DND-41 (cell line): ENCODE measurements at regions not wholly inside any gene's neighbourhood (a gene's known extent, or its start where the extent isn't known, plus 50 kb on each side); places are given as distances from the start of the nearest gene placed in this dataset.

Source experiments
- ATAC-seq: fragments of 200-7000 bp; cut with Tn5 transposase; 3 replicates; pipeline ENCODE4 v1.9.1; 2021; ENCODE audit warnings: low read depth; ENCODE audit not compliant: insufficient read depth
- DNase-seq: peaks from one replicate; pipeline ENCODE4 v3.0.0-alpha.2; 2020
- H2AFZ ChIP-seq: 2 replicates; pipeline ENCODE4 v1.6.0; 2012; ENCODE audit warnings: low read depth, low read length
- H3K27ac ChIP-seq: 2 replicates; pipeline ENCODE4 v1.5.1; 2012; ENCODE audit warnings: low read length, inconsistent platforms
- H3K27me3 ChIP-seq: fragments of 200-600 bp; sonication (generic); 2 replicates; pipeline ENCODE4 v1.6.0; 2012; ENCODE audit warnings: low read length, mild to moderate bottlenecking, inconsistent platforms; ENCODE audit not compliant: insufficient read depth, poor library complexity
- H3K36me3 ChIP-seq: 2 replicates; pipeline ENCODE4 v1.5.1; 2012; ENCODE audit warnings: low read length, inconsistent platforms; ENCODE audit not compliant: insufficient read depth
- H3K4me1 ChIP-seq: 2 replicates; pipeline ENCODE4 v1.5.1; 2012; ENCODE audit warnings: mild to moderate bottlenecking, low read length; ENCODE audit not compliant: insufficient read depth
- H3K4me2 ChIP-seq: 2 replicates; pipeline ENCODE4 v1.6.0; 2012; ENCODE audit warnings: mild to moderate bottlenecking, moderate library complexity, low read length, inconsistent platforms; ENCODE audit not compliant: insufficient read depth
- H3K4me3 ChIP-seq, 2 experiments: fragments of 200-600 bp in 1 of 2; shearing (Covaris generic) in 1 of 2; 2 replicates each; pipeline ENCODE4 v1.5.1; 2012 to 2016; ENCODE audit warnings: inconsistent platforms in 2 of 2, low read length in 2 of 2, mild to moderate bottlenecking in 2 of 2, low read depth in 1 of 2, moderate library complexity in 1 of 2
- H3K79me2 ChIP-seq: 2 replicates; pipeline ENCODE4 v1.6.0; 2012; ENCODE audit warnings: low read length, inconsistent platforms; ENCODE audit not compliant: insufficient read depth
- H3K9ac ChIP-seq: 2 replicates; pipeline ENCODE4 v1.6.0; 2012; ENCODE audit warnings: low read depth, mild to moderate bottlenecking, inconsistent platforms, low read length, moderate library complexity
- H3K9me3 ChIP-seq: 2 replicates; pipeline ENCODE4 v1.5.1; 2012; ENCODE audit warnings: low read length, moderate library complexity, mild to moderate bottlenecking, inconsistent platforms; ENCODE audit not compliant: insufficient read depth, severe bottlenecking
- H4K20me1 ChIP-seq: 2 replicates; pipeline ENCODE4 v1.6.0; 2012; ENCODE audit warnings: low read length; ENCODE audit not compliant: insufficient read depth
- CTCF ChIP-seq: IDR thresholded peaks from 2 replicates; pipeline ENCODE4 v1.5.1; 2012; ENCODE audit warnings: borderline replicate concordance, low read length, moderate library complexity, mild to moderate bottlenecking; ENCODE audit not compliant: poor library complexity, severe bottlenecking; ENCODE audit errors: extremely low read depth
- EZH2 ChIP-seq: IDR thresholded peaks from 3 replicates; pipeline ENCODE4 v1.6.1; 2012; ENCODE audit warnings: borderline replicate concordance, low read depth, mild to moderate bottlenecking, moderate library complexity, low read length, inconsistent platforms; ENCODE audit not compliant: severe bottlenecking

GRCh38 chr1:213619026-213619425, 368.7 kb upstream of the PROX1 start:
- Histone ChIP-seq H3K9me3 (no peaks in the 10 kb centered on the region), H3K4me3 (no peak overlapping the region), H3K27me3 (peaks cover 14% of the 10 kb centered on the region), H3K79me2 (no peaks in the 10 kb centered on the region), H4K20me1 (no peaks in the 10 kb centered on the region), H3K9ac (no peak overlapping the region), H3K4me2 (no peak overlapping the region), H2AFZ (no peak overlapping the region), H3K27ac (no peak overlapping the region), H3K4me1 (no peaks in the 10 kb centered on the region), H3K36me3 (no peaks in the 10 kb centered on the region)
- no peak for TF ChIP-seq EZH2
- TF ChIP-seq CTCF = no peak
- DNase-seq (no peak), ATAC-seq (no peak)

- Histone ChIP-seq H4K20me1 (no peaks in the 10 kb centered on the region), H3K27me3 (peaks cover 3% of the 10 kb centered on the region)
- ATAC-seq = no peak
Observed at GRCh38 chr1:213621077-213621476, 366.7 kb upstream of the PROX1 start.

GRCh38 chr1:213622365-213623063, 365.3 kb upstream of the PROX1 start:
- Histone ChIP-seq H3K36me3 (no peaks in the 10 kb centered on the region), H3K9ac (no peak overlapping the region), H3K4me2 (no peak overlapping the region), H3K4me3 (no peak overlapping the region), H3K27ac (no peak overlapping the region), H3K4me1 (no peaks in the 10 kb centered on the region), H3K79me2 (no peaks in the 10 kb centered on the region), H3K9me3 (no peaks in the 10 kb centered on the region), H2AFZ (no peak overlapping the region), H4K20me1 (no peaks in the 10 kb centered on the region), H3K27me3 (peaks cover 3% of the 10 kb centered on the region)
- peak; percentile 71 for ATAC-seq
- no peak for TF ChIP-seq EZH2
- TF ChIP-seq CTCF = no peak
- peak; percentile 6 for DNase-seq

More at GRCh38 chr1:213621077-213621476, 366.7 kb upstream of the PROX1 start:
- Histone ChIP-seq H3K4me1 (no peaks in the 10 kb centered on the region), H3K4me2 (no peak overlapping the region), H3K79me2 (no peaks in the 10 kb centered on the region), H3K4me3 (no peak overlapping the region), H3K9ac (no peak overlapping the region), H3K9me3 (no peaks in the 10 kb centered on the region), H3K27ac (no peak overlapping the region), H3K36me3 (no peaks in the 10 kb centered on the region), H2AFZ (no peak overlapping the region)
- no peak for TF ChIP-seq EZH2
- TF ChIP-seq CTCF = no peak
- DNase-seq = no peak
